ENCODE measurements at regions not wholly inside any gene's neighbourhood (a gene's known extent, or its start where the extent isn't known, plus 50 kb on each side); places are given as distances from the start of the nearest gene placed in this dataset.

- Mint-ChIP-seq H3K4me1 (ENCODE audit: unreplicated experiment) (peaks cover 6% of the 10 kb centered on the region), H3K9me3 (ENCODE audit: unreplicated experiment) (no peaks in the 10 kb centered on the region), H3K4me3 (ENCODE audit: unreplicated experiment) (no peak overlapping the region), H3K27me3 (ENCODE audit: unreplicated experiment) (peaks cover 2% of the 10 kb centered on the region), H3K36me3 (ENCODE audit: low read depth, unreplicated experiment) (peaks cover 3% of the 10 kb centered on the region), H3K27ac (ENCODE audit: unreplicated experiment) (no peak overlapping the region)
- TF ChIP-seq, protein P1, sequence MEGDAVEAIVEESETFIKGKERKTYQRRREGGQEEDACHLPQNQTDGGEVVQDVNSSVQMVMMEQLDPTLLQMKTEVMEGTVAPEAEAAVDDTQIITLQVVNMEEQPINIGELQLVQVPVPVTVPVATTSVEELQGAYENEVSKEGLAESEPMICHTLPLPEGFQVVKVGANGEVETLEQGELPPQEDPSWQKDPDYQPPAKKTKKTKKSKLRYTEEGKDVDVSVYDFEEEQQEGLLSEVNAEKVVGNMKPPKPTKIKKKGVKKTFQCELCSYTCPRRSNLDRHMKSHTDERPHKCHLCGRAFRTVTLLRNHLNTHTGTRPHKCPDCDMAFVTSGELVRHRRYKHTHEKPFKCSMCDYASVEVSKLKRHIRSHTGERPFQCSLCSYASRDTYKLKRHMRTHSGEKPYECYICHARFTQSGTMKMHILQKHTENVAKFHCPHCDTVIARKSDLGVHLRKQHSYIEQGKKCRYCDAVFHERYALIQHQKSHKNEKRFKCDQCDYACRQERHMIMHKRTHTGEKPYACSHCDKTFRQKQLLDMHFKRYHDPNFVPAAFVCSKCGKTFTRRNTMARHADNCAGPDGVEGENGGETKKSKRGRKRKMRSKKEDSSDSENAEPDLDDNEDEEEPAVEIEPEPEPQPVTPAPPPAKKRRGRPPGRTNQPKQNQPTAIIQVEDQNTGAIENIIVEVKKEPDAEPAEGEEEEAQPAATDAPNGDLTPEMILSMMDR (IDR thresholded peaks at IDR 0.05; ENCODE audit: unreplicated experiment) = no peak
- DNase-seq (ENCODE audit: low spot score) = no peak
Measured at GRCh38 chr10:78995987-78996791, 72.6 kb upstream of the ZMIZ1 start.

- Mint-ChIP-seq H3K4me1 (ENCODE audit: unreplicated experiment) (peaks cover 11% of the 10 kb centered on the region), H3K36me3 (ENCODE audit: low read depth, unreplicated experiment) (peaks cover 3% of the 10 kb centered on the region), H3K27me3 (ENCODE audit: unreplicated experiment) (peaks cover 2% of the 10 kb centered on the region), H3K27ac (ENCODE audit: unreplicated experiment) (no peak overlapping the region), H3K4me3 (ENCODE audit: unreplicated experiment) (no peak overlapping the region), H3K9me3 (ENCODE audit: unreplicated experiment) (no peaks in the 10 kb centered on the region)
- no peak for DNase-seq (ENCODE audit: low spot score)
- TF ChIP-seq, protein P1 (IDR thresholded peaks at IDR 0.05; ENCODE audit: unreplicated experiment) = no peak
Measured at GRCh38 chr10:78996792-78997129, 72.0 kb upstream of the ZMIZ1 start.

DNA sequence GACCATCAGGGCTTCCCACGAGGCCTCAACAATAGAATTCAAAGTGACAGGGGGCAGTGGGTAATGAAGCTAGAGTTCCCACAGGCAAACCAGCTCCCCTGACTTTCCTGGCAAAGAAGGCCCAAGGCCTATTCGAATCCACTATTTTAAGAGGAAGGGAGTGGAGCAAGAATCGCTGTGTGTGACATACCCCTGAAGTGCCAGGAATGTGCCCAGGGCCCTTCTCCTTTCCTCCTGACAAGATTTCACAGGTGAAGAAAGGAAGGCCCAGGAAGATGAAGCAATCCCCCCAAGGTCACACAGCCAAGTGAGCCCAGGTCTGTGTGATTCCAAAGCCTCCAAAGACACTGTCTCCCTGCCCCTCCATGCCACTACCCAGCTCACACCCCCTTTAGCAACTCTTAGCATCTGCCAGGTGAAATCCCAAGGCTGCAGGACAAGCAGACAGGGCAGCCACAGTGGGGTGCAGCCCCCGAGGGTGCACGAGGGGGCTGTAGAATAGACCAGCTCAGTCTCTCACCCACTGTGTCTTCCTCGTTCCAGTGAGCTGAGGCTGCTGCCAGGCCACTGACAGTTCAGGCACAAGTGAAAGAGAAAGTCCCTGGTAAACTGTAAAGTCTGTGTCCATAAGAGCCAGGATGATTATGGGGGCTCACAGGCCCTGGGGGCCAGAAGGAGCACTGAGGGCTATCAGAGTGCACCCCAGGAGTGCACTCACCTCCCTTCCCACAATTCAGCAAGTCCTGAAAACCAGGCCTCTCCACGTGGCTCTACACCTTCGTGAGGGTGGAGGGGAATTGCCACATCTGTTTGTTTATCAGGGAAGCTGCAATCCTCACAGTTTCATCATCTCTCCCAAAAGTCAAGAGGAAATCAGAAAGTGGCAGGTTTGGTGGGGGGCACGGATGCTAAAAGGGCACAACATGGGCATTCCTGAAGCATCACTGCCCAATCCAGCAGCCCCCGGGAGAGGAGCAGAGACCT is 70.8 kb upstream of the ZMIZ1 start:
- TF ChIP-seq, protein P1 (IDR thresholded peaks at IDR 0.05; ENCODE audit: unreplicated experiment) = no peak
- peaks cover 3% of the 10 kb centered on the region for H3K36me3 Mint-ChIP-seq (ENCODE audit: low read depth, unreplicated experiment)
- no peak overlapping the region for H3K27ac Mint-ChIP-seq (ENCODE audit: unreplicated experiment)
- H3K4me3 Mint-ChIP-seq (ENCODE audit: unreplicated experiment) = no peak overlapping the region
- peaks cover 2% of the 10 kb centered on the region for H3K27me3 Mint-ChIP-seq (ENCODE audit: unreplicated experiment)
- no peak for DNase-seq (ENCODE audit: low spot score)
- peaks cover 11% of the 10 kb centered on the region for H3K4me1 Mint-ChIP-seq (ENCODE audit: unreplicated experiment)
- H3K9me3 Mint-ChIP-seq (ENCODE audit: unreplicated experiment) = no peaks in the 10 kb centered on the region

DNA sequence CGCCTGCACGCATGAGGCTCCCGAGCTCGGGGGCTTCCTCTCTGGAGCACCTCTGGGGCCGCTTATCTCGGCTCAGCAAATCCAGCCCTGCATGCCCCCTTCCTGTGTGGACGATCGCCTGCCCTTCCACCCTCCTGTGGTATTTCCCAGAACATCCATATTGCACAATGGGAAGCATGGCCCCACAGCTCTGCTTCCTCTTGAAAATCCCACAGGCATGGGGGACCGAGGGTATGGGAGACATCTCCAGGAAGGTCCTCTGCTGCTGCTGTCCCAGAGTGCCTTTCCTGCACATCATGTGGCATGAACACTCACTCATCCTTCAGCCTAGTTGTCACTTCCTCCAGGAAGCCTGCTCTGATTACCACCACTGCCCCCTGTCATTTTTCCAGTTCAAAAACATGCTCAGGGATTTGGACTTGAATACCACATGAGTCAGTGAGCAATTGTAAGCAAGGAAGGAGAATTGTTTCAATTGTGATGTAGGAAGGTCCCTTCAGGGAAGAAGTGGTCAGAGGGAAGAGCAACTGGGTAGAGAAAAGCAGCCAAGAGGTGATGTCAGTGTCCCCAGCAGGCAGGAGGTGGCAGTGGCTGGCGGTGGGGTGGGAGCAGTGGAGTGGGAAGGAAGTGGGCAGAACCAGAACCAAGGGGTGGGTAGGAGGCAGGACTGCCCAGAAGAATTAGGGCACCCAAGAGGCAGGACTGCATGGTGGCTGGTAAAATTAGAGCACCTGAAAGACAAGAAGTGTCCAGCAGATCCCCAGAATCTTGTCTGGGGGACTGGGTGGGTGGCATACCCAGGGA is 67.5 kb upstream of the ZMIZ1 start:
- no peaks in the 10 kb centered on the region for H3K9me3 Mint-ChIP-seq (ENCODE audit: unreplicated experiment)
- peaks cover 3% of the 10 kb centered on the region for H3K36me3 Mint-ChIP-seq (ENCODE audit: low read depth, unreplicated experiment)
- DNase-seq (ENCODE audit: low spot score) = peak; percentile 27
- H3K27ac Mint-ChIP-seq (ENCODE audit: unreplicated experiment) = peak overlapping the region; percentile 14
- peaks cover 5% of the 10 kb centered on the region for H3K27me3 Mint-ChIP-seq (ENCODE audit: unreplicated experiment)
- TF ChIP-seq, protein P1 (IDR thresholded peaks at IDR 0.05; ENCODE audit: unreplicated experiment) = no peak
- peaks cover 18% of the 10 kb centered on the region for H3K4me1 Mint-ChIP-seq (ENCODE audit: unreplicated experiment)
- no peak overlapping the region for H3K4me3 Mint-ChIP-seq (ENCODE audit: unreplicated experiment)
